PC-9 (cell line): ENCODE measurements at regions not wholly inside any gene's neighbourhood (a gene's known extent, or its start where the extent isn't known, plus 50 kb on each side); places are given as distances from the start of the nearest gene placed in this dataset.

ENCODE experiments used
- EZH2 ChIP-seq: fragments of 200-600 bp; sonication (generic); IDR thresholded peaks from 2 replicates; pipeline ENCODE4 v1.8.0; 2017; ENCODE audit warnings: antibody characterized with exemption, low read depth
- TF ChIP-seq, protein P1 (sequence below): fragments of 200-600 bp; sonication (generic); conservative IDR thresholded peaks from 2 replicates; pipeline ENCODE4 v1.6.1; 2017; ENCODE audit warnings: mixed run types, antibody characterized with exemption, mild to moderate bottlenecking, moderate library complexity

DNA sequence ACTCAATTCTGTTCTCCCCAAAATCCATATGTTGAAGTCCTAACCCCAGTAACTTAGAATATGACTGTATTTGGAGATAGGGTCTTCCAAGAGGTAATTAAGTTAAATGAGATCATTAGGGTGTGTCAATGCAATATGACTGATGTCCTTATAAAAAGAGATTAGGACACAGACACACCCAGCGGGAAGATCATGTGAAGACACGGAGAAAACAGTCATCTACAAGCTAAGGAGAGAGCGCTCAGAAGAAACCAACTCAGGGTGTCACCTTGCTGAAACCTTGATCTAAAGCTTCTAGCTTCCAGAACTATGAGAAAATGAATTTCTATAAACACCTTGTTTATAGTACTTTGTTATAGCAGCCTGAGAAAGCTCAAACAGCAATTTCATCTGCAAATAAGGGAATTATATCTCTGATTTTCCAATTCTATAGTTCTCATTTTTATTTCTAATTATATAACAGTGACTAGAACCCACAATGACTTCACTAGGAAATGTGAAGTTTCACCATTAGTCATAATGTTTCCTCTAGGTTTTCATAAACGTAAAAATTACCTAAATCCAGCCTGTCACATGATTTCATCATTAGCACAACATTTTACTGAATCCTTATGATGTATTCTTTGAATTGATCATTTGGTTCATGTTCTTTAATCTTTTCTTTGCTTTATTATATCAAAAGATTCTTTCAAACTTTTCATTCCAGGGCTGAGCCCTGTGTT, 459.1 kb upstream of the MDFIC2 start:
- TF ChIP-seq, protein P1, sequence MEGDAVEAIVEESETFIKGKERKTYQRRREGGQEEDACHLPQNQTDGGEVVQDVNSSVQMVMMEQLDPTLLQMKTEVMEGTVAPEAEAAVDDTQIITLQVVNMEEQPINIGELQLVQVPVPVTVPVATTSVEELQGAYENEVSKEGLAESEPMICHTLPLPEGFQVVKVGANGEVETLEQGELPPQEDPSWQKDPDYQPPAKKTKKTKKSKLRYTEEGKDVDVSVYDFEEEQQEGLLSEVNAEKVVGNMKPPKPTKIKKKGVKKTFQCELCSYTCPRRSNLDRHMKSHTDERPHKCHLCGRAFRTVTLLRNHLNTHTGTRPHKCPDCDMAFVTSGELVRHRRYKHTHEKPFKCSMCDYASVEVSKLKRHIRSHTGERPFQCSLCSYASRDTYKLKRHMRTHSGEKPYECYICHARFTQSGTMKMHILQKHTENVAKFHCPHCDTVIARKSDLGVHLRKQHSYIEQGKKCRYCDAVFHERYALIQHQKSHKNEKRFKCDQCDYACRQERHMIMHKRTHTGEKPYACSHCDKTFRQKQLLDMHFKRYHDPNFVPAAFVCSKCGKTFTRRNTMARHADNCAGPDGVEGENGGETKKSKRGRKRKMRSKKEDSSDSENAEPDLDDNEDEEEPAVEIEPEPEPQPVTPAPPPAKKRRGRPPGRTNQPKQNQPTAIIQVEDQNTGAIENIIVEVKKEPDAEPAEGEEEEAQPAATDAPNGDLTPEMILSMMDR: no peak
- no peak for TF ChIP-seq EZH2
